HG03457 (cell line): ENCODE measurements at regions not wholly inside any gene's neighbourhood (a gene's known extent, or its start where the extent isn't known, plus 50 kb on each side); places are given as distances from the start of the nearest gene placed in this dataset.
"Not testable (repeated sequence)": the region's sequence is repeated elsewhere in the genome, so short reads cannot be mapped to it uniquely, and the experiment has no call there.

ENCODE experiments used
- ATAC-seq: cut with Tn5 transposase; IDR thresholded peaks from one replicate; pipeline ENCODE4 v1.9.1; 2021; ENCODE audit warnings: moderate number of reproducible peaks; ENCODE audit not compliant: unreplicated experiment

DNA sequence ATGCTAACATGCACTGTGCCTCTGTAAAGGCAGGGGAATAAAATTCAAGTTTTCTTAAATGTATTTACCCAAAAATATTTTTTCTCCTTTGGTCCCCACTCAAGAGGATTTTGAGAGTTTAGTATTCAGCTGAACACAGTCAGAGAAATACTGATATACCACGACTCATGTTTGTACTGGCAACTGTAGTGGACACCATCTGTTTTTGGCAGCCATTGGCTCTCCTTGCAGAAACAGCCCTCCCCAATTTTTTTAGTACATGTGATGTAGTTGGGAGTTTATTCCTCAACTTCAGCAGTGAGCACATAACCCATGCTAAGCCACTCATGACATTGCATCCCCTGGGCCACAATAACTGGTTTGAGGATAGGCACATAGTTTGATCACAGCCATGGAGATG, 154.8 kb upstream of the POU3F1 start:
- no peak for ATAC-seq

DNA sequence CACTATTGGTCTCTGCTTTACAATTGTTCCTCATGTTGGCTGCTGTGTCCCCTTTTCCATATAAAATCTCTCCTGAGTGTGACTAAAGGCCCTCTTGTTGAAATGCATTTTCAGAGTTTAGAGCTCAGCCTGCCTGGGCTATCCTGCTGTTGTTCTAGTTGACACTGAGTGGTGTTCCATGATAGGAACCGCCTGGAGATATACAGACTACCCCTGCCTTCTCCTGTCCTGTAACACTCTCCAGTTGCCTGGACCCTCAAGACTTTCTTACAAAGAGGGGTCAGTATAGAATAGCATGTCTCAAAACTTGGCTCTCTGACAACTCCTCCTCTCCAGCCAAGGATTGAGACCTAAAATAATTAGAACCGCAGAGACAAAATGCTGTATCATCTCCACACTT, 152.0 kb upstream of the POU3F1 start:
- no peak for ATAC-seq

DNA sequence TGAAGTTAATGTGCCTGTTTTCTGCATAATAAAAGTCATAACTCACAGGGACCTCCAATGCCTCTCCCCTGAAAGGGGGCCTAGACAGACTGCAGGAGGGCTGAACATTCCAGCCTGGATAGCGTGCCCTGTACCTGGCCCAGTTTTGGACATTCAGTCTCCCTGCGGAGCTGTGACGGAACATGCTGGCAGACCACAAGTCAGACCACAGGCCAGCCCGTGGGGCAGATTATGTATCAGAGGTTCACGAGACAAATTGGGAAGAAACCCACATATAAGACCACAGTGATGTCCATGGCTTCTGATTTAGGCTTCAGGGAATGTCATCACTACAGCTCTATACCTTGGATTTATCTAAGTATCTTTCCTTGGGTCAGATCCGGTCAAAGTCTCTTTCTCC, 151.5 kb upstream of the POU3F1 start:
- no peak for ATAC-seq

DNA sequence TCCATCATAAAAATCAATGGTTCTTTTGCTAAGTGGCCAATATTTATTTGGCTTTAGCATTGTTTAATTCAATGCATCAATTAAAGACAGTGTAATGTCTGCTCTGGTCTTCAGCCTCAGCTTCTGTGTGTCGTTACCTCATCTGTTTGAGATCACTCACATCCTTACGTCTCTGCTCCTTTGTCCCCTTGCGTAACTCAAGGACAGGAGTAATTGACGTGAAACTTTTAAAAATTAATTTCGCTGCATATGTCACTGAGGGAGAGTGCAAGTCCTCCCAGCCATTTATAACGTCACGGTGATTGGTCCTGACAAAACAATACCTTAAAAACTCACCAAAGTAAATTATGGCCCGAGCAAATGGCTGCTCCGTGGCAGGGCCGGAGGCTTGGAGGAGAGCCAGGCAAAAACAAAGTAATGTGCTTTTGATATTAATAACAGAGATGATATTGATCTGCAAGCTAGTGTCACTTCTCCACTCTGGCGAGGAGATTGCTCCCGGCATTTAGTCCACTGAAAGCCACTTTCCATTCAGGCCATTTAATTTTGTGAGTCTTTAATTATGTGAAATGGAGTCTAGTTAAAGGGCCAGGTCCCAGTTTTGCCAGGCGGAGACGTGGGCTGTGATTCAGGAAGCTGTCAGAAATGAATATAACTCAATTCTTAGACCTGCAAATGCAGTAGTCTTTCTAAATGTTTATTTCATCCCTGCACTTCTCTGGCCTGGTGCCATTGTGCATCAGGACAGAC, 150.9 kb upstream of the POU3F1 start:
- no peak for ATAC-seq

DNA sequence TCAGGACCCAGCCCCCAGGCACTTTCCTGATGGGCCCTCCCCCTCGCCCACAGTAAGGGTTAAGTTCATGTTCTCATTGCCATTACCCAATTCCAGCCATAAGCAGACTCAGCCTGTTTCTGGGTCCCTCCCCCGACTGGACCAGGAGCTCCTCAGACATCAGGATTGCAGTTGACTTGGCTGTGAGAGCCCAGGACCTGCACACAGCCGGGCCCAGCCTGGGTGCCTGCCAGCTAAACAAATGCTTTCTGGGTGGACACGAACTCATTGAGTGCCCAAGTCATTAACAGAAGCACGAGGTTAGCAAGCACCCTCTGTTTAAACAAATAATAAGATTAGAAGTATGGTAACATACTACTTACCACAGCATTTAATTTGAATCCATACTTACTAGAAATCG, 147.9 kb upstream of the POU3F1 start:
- no peak for ATAC-seq

DNA sequence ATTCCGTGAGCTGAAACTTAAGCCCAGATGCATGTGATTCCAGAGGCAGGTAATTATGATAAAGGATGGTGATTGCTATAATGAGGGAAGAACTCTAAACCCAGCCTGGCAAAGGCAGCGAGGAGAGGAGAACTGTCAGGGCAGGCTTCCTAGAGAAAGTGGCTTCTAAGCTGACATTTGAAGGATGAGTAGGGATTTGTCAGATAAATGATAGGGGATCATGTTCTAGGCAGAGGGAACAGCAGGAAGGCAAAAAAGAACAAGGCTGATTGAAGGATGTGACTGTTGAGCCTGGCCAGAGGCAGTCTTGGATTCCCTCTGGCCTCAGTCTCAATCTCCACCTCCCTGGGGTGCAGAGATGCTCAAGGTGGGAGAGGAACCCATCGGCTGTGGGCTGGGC, 146.4 kb upstream of the POU3F1 start:
- no peak for ATAC-seq

DNA sequence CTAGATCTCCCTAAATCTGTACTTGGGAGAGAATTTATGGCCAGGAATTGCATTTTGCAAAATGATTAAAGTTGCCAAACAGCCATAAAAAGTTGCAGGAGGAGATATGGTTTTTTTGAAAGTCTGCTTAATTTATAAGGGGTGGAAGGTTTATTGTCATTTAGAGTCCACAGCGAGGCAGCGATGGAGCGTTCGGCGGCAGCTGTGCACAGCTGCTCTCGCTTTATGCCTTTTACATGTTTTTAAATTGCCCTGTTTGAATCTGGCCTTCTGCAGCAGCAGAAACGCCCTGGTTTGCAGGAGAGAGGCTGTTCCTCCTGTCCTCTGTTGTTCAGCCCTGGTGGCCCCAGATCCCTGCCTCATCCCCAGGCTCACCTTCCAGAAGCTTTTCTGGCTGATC, 144.9 kb upstream of the POU3F1 start:
- ATAC-seq, result no peak

DNA sequence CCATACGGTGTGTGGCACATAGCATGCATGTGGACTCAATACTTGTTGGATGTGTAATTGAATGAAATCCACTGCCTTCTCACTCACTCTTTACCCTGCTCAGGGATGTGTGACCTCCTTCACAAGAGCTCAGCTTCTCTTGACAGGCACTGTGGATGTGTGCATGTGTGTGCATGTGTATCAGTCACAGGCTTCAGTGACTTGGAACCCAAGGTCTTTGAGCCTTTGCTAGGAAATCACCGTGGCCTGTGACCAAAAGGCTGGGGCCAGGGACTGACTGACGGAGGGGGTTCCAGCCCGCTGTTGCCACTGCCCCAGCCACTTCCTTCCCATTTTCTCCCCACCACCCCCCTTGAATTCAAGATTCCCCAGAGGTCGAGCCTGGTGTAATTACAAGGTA, 144.4 kb upstream of the POU3F1 start:
- no peak for ATAC-seq

DNA sequence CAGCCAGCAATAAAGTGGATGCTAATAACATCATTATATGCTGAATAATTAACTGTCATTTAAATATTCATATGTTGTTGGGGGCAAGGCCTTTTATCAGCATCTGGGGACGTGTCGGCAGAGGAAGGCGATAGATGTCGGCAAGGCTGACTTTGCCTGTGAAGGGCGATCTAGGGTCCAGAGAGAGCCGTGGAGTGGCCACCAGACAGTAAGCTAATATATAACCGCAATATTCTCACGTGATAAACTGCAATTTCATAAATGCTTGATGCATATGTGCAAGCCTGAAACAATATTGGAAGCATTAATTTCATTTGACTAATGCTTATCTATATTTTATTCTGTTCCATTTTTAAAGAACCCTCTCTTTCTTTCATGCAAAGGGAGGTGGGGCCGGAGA, 141.0 kb upstream of the POU3F1 start:
- no peak for ATAC-seq

DNA sequence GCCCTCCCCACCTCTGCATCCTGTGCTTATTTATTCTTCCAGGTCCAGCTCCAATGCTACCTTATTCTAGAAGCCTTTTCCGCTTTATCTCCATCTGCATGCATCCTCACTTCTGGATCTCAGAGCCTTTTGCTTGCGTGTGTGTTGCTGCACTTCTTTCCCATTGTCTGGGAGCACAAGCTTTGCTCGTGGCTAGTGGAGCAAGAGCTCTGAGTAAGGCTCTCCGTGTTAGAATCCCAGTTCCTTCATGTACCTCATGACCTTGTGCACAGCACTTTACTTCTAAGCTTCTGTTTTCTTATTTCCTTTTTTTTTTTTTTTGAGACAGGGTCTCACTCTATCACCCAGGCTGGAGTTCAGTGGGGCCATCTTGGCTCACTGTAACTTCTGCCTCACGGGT, 140.0 kb upstream of the POU3F1 start:
- ATAC-seq, result no peak

DNA sequence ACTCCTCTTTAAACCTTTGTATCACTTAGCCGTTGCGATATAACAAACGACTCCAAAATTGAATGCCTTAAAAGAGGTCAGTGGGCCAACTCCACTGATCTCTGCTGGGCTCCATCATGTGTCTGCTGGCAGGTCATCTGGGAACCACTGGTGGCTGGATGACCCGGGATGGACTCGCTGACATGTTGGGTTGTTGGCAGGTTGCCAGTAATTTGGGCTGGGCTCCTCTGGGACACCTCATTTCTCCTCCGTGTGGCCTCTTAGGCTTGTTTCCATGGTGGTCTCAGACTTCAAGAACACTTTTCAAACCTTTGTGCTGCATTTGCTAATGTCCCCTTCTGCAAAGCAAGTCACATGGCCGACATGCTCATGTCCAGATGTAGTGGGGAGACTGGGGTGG, 139.3 kb upstream of the POU3F1 start:
- no peak for ATAC-seq

DNA sequence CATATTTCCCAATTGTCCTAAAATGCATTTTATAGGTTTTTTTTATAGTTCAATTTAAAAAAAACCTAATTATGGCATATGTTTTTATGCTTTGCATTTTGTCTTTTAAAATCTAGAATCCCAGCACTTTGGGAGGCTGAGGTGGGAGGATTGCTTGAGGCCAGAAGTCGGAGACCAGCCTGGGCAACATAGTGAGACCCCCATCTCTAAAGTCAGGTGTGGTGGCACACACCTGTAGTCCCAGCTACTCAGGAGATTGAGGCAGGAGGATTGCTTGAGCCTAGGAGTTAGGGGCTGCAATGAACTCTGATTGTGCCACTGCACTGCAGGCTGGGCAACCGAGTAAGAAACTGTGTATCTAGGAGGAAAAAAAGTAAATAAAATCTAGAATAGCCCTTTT, 137.2 kb upstream of the POU3F1 start:
- ATAC-seq, result no peak

DNA sequence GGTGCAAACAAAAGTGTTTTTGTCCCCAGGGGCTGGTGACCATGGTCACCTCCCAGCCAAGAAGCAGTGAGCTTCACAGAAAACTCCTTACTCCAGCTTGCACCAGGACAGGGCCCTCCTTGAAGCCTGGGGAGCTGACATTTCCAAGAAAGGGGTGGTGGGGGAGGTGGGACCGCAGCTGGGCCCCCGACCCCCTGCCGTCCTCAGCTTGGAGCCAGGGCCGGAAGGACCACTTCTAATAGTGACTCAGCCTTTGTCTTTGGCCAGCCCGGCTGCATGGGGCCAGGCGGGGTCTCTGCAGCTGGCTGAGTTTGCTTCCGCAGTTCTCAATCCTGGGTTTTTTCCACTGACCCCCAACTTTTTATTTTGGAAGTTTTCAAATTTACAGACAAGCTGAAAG, 136.5 kb upstream of the POU3F1 start:
- no peak for ATAC-seq

DNA sequence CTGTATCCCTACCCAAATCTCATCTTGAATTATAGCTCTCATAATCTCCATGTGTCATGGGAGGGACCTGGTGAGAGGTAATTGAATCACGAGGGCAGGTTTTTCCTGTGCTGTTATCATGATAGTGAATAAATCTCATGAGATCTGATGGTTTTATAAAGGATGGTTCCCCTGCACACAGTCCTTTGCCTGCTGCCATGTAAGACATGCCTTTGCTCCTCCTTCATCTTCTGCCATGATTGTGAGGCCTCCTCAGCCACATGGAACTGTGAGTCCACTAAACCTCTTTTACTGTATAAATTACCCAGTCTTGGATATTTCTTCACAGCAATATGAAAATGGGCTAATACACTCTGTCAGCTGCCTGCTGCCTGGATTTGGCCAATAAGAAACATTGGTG, 133.8 kb upstream of the POU3F1 start:
- not testable (repeated sequence) for ATAC-seq

DNA sequence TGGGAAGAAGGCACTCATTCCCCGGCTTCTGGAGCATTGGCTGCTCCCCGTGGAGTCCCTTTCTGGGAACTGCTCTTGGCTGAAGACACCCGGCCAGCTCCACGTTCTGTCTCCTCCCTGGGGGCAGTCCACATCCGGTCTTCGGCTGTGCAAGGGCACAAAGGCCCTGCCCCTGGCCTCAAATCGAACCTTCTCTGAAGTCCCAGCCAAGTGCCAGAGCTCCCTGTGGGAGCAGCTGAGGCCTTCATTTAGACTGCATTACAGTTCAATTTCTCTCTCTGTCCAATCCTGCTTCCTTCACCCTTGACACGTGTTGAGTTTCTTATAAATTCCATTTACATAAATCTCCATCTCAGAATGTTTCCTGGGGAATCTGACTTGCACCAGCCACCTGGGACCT, 132.9 kb upstream of the POU3F1 start:
- no peak for ATAC-seq

DNA sequence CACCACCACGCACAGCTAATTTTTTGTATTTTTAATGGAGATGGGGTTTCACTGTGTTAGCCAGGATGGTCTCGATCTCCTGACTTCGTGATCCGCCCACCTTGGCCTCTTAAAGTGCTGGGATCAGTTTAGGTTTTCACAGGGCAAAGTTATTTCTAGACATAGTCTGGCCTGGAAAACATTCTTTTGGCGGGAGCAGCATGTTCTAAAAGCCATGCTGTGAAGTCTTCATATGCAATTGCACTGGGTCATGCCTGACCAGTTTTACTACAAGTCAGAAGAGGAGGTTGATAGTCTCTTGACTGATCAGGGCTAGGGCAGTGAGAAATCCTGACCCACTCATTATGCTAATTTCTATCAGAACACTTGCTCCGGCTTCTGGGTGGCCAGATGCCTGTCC, 131.6 kb upstream of the POU3F1 start:
- no peak for ATAC-seq

DNA sequence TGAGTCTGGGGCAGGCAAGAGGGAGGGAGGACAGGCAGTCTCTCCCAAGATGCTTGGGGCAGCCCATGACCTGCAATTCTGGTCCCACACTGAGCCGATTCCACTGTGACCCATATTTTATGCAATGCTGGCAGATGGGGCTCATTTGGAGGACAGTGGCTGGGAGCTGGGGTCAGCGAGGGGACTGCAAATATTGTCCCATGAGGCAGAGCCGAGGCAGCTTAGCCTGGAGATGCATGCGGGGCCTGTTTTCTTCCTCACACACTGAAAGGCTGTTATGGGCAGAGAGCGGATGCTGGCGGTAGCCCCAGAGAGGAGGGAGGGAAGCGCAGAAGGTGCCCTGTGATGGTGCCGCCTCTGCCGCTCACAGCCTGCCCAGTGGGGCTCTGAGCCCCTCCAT, 128.5 kb upstream of the POU3F1 start:
- ATAC-seq, result no peak

DNA sequence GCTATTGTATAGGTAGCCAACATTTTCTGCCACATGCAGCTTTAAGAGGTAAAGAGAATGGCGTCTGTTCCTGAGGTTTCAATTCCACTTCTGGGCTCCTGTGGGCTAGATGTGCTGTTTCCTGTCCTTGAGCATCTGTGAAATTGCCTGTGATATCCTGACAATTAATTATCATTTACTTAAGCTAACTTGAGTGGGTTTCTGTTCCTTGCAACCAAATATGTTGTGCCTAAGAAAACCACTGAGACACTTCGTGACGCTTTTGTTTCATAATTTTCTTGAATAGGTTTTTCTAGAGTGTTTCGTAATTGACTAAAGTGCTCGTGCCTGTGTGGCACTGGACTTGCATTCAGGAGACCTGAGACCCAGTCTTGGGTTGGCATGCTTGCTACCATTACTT, 127.3 kb upstream of the POU3F1 start:
- ATAC-seq, result no peak

DNA sequence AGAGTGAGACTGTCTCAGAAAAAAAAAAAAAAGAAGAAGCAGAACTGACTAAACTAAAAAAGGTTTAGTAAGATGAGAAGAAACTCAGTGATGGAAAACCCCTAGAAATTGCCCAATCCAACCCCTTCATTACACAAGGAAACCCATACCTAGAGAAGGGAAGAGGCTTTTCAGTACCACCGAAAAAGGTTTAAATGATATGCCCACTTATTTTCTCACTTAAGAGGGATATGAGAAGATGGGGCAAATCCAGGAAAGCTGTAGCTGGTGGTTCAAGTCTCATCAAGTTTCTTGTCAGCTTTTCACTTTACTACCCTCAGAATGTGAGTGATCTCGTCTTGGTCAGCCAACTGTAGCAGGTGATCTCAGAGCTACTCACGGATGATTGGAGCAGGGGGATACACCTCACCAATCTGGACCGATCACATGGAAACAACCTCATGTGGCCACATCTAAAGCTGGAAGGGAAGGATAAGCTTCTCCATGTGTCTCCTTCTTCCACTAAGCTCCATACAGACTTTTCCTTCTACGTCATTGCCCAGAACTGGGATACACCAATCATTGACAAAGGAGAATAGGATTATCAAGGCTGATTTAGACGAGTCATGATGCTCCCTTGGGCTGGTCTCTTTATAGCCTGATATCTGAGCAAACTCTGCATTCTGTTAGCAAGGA, 126.7 kb upstream of the POU3F1 start:
- no peak for ATAC-seq

DNA sequence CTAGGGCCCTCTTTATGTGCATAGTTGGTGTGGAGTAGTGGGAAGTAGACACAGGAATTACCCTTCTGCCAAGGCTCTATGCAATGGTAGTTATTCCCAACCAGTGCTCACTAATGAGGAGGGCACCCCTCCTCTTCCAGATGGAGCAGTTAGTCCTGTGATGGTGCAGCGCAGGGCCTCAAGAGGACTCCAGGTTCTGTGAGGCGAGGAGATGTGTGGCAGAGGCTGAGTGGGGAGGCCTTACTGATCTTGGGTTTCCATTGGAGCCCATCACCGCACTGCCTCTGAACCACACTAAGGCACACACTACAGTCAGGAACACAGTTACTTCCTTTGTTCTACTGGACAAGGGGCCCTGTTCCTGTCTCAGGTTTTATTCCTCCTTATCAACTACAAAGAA, 122.5 kb upstream of the POU3F1 start:
- no peak for ATAC-seq

DNA sequence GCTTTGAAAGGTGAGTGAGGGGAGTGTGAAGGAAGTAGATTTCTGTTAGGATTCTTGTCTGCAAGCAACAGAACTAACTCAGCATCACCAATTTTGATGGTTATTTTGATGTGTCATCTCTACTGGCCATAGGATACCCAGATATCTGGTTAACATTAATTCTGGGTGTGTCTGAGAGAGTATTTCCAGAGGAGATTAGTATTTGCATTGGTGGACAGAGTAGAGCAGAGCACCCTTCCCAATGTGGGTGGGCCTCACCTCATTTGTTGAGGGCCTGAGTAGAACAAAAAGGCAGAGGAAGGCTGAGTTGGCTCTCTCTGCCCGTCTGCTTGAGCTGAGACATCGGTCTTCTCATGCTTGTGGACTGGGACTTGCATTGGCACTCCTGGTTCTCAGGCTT, 121.8 kb upstream of the POU3F1 start:
- ATAC-seq, result no peak

DNA sequence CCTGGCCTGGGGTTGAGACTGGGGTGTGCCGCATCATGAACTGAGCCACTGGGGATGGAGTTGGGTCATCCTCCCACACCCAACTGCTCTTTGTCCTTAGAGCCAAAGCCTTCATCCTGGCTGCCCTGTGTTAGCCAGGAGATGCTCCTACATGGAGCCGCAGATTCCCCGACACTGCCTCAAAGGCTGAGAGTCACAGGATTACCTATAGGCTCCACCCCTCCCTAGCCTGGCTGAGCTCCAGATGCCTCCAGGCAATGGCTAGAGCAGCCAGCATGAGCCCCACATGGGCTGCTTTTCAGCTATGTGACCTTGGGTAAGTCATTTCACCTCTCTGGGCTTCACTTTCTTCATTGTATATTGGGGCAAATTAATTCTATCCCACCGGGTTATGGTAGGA, 119.9 kb upstream of the POU3F1 start:
- ATAC-seq, result no peak
